ENCODE measurements at regions not wholly inside any gene's neighbourhood (a gene's known extent, or its start where the extent isn't known, plus 50 kb on each side); places are given as distances from the start of the nearest gene placed in this dataset.

GRCh38 chr4:1583051-1583785 lies 100.9 kb downstream of the FAM53A start:
- Histone ChIP-seq H3K27me3 (ENCODE audit: control insufficient read depth in 2 of 2, insufficient read depth in 2 of 2, low read length in 2 of 2) (peaks cover 0 to 6% of the 10 kb centered on the region in 2 experiments; a peak in 2 of 5 replicates), H2AFZ (ENCODE audit: low read depth, low read length) (peak overlapping the region; percentile 14; the same call in 1 of the 2 replicates), H3K4me3 (no peak overlapping the region), H4K20me1 (replicated peaks; ENCODE audit: control insufficient read depth, insufficient read depth, low read length) (no peaks in the 10 kb centered on the region), H3K4me2 (ENCODE audit: insufficient read depth, low read length) (no peak overlapping the region), H3K9me1 (ENCODE audit: control insufficient read depth, insufficient read depth, low read length) (no peaks in the 10 kb centered on the region), H3K9ac (ENCODE audit: insufficient read depth in 1 of 2, low read depth in 2 of 2, low read length in 2 of 2) (peak overlapping the region in 1 of 2 experiments; percentile 32; a peak in 1 of 4 replicates), H3K9me3 (replicated peaks; ENCODE audit: control insufficient read depth, insufficient read depth, low read depth, low read length) (no peaks in the 10 kb centered on the region), H3K27ac (ENCODE audit: extremely low read depth, low read depth, low read length) (no peak overlapping the region), H3K4me1 (replicated peaks in 1 of 2; ENCODE audit: control insufficient read depth in 2 of 2, insufficient read depth in 2 of 2, low read length in 2 of 2) (peaks cover 8 to 37% of the 10 kb centered on the region in 2 experiments; a peak in 4 of 5 replicates), H3K79me2 (ENCODE audit: control insufficient read depth, insufficient read depth, low read length) (no peaks in the 10 kb centered on the region), H3K36me3 (ENCODE audit: control insufficient read depth, insufficient read depth, low read length) (no peaks in the 10 kb centered on the region)
- BruUV-seq (replicated peaks), result no TSS peak
- FAIRE-seq, result no peak
- in situ Hi-C loops (cut with MboI), result no loop called here
- WGBS (ENCODE audit: insufficient coverage, low coverage, missing lambda C conversion rate), result 45% methylated on average over 15 of the region's 15 CpGs
- no peak for ATAC-seq
- CTCF ChIA-PET (ENCODE audit: low intra/inter-chr PET ratio), result no interaction called here
- no peak for TF ChIP-seq MLLT1 (IDR thresholded peaks at IDR 0.05)
- no peak for TF ChIP-seq ZNF282 (CRISPR knock-in tag; IDR thresholded peaks at IDR 0.05)
- no peak for TF ChIP-seq FOXA3 (CRISPR knock-in tag; conservative IDR thresholded peaks at IDR 0.05 in 1 of 2, IDR thresholded peaks at IDR 0.05 in 1 of 2)
- peak; percentile 72 for TF ChIP-seq ZNF263 (CRISPR knock-in tag; IDR thresholded peaks at IDR 0.05; ENCODE audit: borderline replicate concordance)
- TF ChIP-seq TSC22D4 (tag; IDR thresholded peaks at IDR 0.05), result no peak
- POLR2A ChIA-PET, result interaction anchor here (0.6 to 2.6 kb wide), 3 partner anchors 10 to 129 kb away, joined by 3 to 15 read pairs (median 3); partner anchors contain the start of gene SLBP
- intact Hi-C loops (cut with micrococcal nuclease), result no loop called here
- DNase-seq (ENCODE audit: extremely low read depth in 1 of 4, low spot score in 3 of 4), result no peak

Data from K562 (cell line).